ENCODE measurements at regions not wholly inside any gene's neighbourhood (a gene's known extent, or its start where the extent isn't known, plus 50 kb on each side); places are given as distances from the start of the nearest gene placed in this dataset.

- ATAC-seq (ENCODE audit: low read depth) = no peak
- intact Hi-C loops (cut with micrococcal nuclease) = no loop called here
- DNase-seq = no peak
- ChIA-PET POLR2A (no interaction called here), CTCF (no interaction called here)
- TF ChIP-seq, protein P1, sequence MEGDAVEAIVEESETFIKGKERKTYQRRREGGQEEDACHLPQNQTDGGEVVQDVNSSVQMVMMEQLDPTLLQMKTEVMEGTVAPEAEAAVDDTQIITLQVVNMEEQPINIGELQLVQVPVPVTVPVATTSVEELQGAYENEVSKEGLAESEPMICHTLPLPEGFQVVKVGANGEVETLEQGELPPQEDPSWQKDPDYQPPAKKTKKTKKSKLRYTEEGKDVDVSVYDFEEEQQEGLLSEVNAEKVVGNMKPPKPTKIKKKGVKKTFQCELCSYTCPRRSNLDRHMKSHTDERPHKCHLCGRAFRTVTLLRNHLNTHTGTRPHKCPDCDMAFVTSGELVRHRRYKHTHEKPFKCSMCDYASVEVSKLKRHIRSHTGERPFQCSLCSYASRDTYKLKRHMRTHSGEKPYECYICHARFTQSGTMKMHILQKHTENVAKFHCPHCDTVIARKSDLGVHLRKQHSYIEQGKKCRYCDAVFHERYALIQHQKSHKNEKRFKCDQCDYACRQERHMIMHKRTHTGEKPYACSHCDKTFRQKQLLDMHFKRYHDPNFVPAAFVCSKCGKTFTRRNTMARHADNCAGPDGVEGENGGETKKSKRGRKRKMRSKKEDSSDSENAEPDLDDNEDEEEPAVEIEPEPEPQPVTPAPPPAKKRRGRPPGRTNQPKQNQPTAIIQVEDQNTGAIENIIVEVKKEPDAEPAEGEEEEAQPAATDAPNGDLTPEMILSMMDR (IDR thresholded peaks at IDR 0.05) = no peak
- no peak overlapping the region for H3K27ac Mint-ChIP-seq
- no peaks in the 10 kb centered on the region for H3K36me3 Mint-ChIP-seq (ENCODE audit: low read depth)
- H3K9me3 Mint-ChIP-seq = no peaks in the 10 kb centered on the region
- no peaks in the 10 kb centered on the region for H3K4me1 Mint-ChIP-seq
- no peak overlapping the region for H3K4me3 Mint-ChIP-seq
- H3K27me3 Mint-ChIP-seq = no peaks in the 10 kb centered on the region
Observed at GRCh38 chr3:145882436-145882835, 278.5 kb downstream of the PLOD2 start.

- Mint-ChIP-seq H3K27ac (no peak overlapping the region), H3K4me3 (no peak overlapping the region), H3K36me3 (ENCODE audit: low read depth) (no peaks in the 10 kb centered on the region), H3K9me3 (no peaks in the 10 kb centered on the region), H3K4me1 (no peaks in the 10 kb centered on the region), H3K27me3 (no peaks in the 10 kb centered on the region)
- TF ChIP-seq, protein P1 (IDR thresholded peaks at IDR 0.05) = no peak
- DNase-seq (no peak), ATAC-seq (ENCODE audit: low read depth) (no peak)
- POLR2A ChIA-PET = no interaction called here
- CTCF ChIA-PET = no interaction called here
- intact Hi-C loops (cut with micrococcal nuclease) = no loop called here
Observed at GRCh38 chr3:145889730-145890129, 271.3 kb downstream of the PLOD2 start.

DNA sequence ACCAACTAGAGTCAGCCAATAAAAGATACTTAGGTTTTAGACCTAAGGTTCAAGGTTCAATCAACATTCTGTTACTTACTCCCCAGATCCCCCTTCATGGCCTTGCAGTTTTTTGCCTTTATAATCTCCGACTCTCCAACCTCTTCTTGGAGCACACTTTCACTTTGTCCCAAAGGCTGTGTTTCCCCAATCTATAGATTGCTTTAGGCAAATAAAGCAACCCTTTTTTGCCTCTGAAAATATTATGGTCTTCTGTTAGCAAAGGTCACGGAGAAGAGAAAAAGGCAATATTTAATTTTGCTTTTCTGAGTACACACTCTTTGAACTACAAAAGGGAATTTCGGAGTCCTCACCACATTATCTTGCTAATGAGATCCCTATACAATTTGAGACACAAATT, 268.1 kb downstream of the PLOD2 start:
- Mint-ChIP-seq H3K27me3 (no peaks in the 10 kb centered on the region), H3K27ac (no peak overlapping the region), H3K4me1 (no peaks in the 10 kb centered on the region), H3K9me3 (no peaks in the 10 kb centered on the region), H3K4me3 (no peak overlapping the region), H3K36me3 (ENCODE audit: low read depth) (no peaks in the 10 kb centered on the region)
- TF ChIP-seq, protein P1 (IDR thresholded peaks at IDR 0.05) = no peak
- intact Hi-C loops (cut with micrococcal nuclease) = no loop called here
- POLR2A ChIA-PET = no interaction called here
- no peak for DNase-seq
- CTCF ChIA-PET = no interaction called here
- ATAC-seq (ENCODE audit: low read depth) = no peak

DNA sequence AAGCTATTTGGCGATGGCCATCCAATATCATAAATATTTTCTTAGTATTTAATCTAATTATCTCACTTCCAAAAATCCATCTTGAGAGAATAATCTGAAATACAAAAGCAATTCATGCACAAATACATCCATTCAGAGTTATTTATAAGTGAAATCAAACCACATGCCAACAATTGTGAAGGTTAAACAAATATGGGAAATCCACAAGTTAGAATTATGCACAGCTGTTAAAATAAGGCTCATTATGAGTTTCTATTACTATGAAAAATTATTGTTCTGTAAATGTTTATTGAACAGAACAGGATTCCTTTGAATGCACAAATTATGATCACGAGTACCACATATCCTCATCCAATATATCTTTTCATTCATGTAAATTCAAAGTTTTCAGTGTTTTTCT, 267.7 kb downstream of the PLOD2 start:
- DNase-seq = no peak
- Mint-ChIP-seq H3K9me3 (no peaks in the 10 kb centered on the region), H3K27me3 (no peaks in the 10 kb centered on the region), H3K4me3 (no peak overlapping the region), H3K27ac (no peak overlapping the region), H3K4me1 (no peaks in the 10 kb centered on the region), H3K36me3 (ENCODE audit: low read depth) (no peaks in the 10 kb centered on the region)
- TF ChIP-seq, protein P1 (IDR thresholded peaks at IDR 0.05) = no peak
- ChIA-PET CTCF (no interaction called here), POLR2A (no interaction called here)
- ATAC-seq (ENCODE audit: low read depth) = no peak
- intact Hi-C loops (cut with micrococcal nuclease) = no loop called here

DNA sequence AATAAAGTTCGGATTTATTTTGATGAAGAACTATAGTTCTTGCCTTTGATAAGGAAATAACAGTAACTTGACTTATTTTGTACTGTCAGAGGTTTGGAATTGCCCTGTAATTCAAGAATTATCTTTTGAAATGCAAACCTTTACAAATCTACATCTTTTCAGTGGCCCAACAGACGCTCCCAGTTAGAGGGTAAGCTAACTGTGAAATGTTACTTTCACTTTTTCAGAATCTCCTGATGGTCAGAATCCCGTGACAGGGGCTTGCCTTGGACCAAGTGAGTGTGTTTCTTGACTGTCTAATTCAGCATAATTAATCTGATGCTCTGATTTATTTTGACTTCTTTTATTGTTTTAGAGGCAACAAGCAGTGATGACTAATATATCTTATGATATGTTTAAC, 262.5 kb downstream of the PLOD2 start:
- H3K27me3 Mint-ChIP-seq = no peaks in the 10 kb centered on the region
- no peaks in the 10 kb centered on the region for H3K36me3 Mint-ChIP-seq (ENCODE audit: low read depth)
- H3K9me3 Mint-ChIP-seq = no peaks in the 10 kb centered on the region
- H3K4me3 Mint-ChIP-seq = no peak overlapping the region
- CTCF ChIA-PET = no interaction called here
- ATAC-seq (ENCODE audit: low read depth) (no peak), DNase-seq (no peak)
- TF ChIP-seq, protein P1 (IDR thresholded peaks at IDR 0.05) = no peak
- no peak overlapping the region for H3K27ac Mint-ChIP-seq
- no peaks in the 10 kb centered on the region for H3K4me1 Mint-ChIP-seq
- POLR2A ChIA-PET = no interaction called here
- intact Hi-C loops (cut with micrococcal nuclease) = no loop called here

Measured in activated B cell treated with CpG ODN at 0.5 μM for 24 hours (primary cell).